GM12878 (cell line): ENCODE measurements at regions not wholly inside any gene's neighbourhood (a gene's known extent, or its start where the extent isn't known, plus 50 kb on each side); places are given as distances from the start of the nearest gene placed in this dataset.

ENCODE experiments used
- ATAC-seq: fragments of 200-7000 bp; cut with Tn5 transposase; 3 replicates; pipeline ENCODE4 v1.9.1; 2020; ENCODE audit warnings: mild to moderate bottlenecking, moderate library complexity
- BruUV-seq: library from RNA; stranded (reverse); fragments of 400-500 nt; replicated peaks from 2 replicates; lab custom pipeline; 2021; lab: Mats Ljungman, UMichigan
- CTCF ChIA-PET: fragments of 300-600 bp; sonication (Branson Sonifier 250); formaldehyde crosslinking; extraction: SDS; loops from one replicate; lab custom pipeline; 2021; ENCODE audit warnings: inconsistent platforms; lab: Yijun Ruan, JAX
- POLR2A ChIA-PET: fragments of 350-600 bp; formaldehyde crosslinking; extraction: SDS; loops from one replicate; lab custom pipeline; 2021; ENCODE audit warnings: inconsistent platforms; lab: Charles Lee
- RAD21 ChIA-PET: fragments of 300-600 bp; sonication (Branson Sonifier 250); formaldehyde crosslinking; loops from one replicate; lab custom pipeline; 2023; ENCODE audit warnings: antibody characterized with exemption; ENCODE audit not compliant: unreplicated experiment; lab: Charles Lee
- SMC1A ChIA-PET: fragments of 300-600 bp; sonication (Branson Sonifier 250); formaldehyde crosslinking; loops from one replicate; lab custom pipeline; 2023; ENCODE audit not compliant: unreplicated experiment, uncharacterized antibody; lab: Charles Lee
- DNase-seq: peaks from one replicate; pipeline ENCODE4 v3.0.0-alpha.2; 2011; ENCODE audit warnings: low read depth, low spot score
- FAIRE-seq: peaks from 3 replicates; lab custom pipeline; 2011; peaks lifted over from hg19 to GRCh38; lab: Jason Lieb, UNC
- H2AFZ ChIP-seq: 2 replicates; pipeline ENCODE4 v1.6.0; 2011; ENCODE audit warnings: low read depth, low read length, control low read depth; ENCODE audit not compliant: control insufficient read depth
- H3K27ac ChIP-seq: 2 replicates; pipeline ENCODE4 v1.5.1; 2011; ENCODE audit warnings: control low read depth; ENCODE audit not compliant: control insufficient read depth, insufficient read depth
- H3K27me3 ChIP-seq, 2 experiments: replicated peaks in 1 of 2; 2 replicates each; pipeline versions ENCODE4 v1.6.0 to v1.6.1; 2011; ENCODE audit warnings: low read length in 1 of 2; ENCODE audit not compliant: control insufficient read depth in 2 of 2, insufficient read depth in 2 of 2
- H3K36me3 ChIP-seq, 2 experiments: 2 replicates each; pipeline ENCODE4 v1.5.1; 2011; ENCODE audit warnings: low read length in 1 of 2; ENCODE audit not compliant: control insufficient read depth in 2 of 2, insufficient read depth in 2 of 2
- H3K4me1 ChIP-seq: 2 replicates; pipeline ENCODE4 v1.6.1; 2011; ENCODE audit warnings: mild to moderate bottlenecking, low read length, moderate library complexity, mixed read lengths; ENCODE audit not compliant: control insufficient read depth, insufficient read depth
- H3K4me2 ChIP-seq: 2 replicates; pipeline ENCODE4 v1.6.0; 2011; ENCODE audit warnings: control low read depth; ENCODE audit not compliant: control insufficient read depth, insufficient read depth
- H3K4me3 ChIP-seq: fragments of 200-600 bp; sonication (generic); 2 replicates; pipeline ENCODE4 v1.5.1; 2016
- H3K79me2 ChIP-seq: 2 replicates; pipeline ENCODE4 v1.6.0; 2011; ENCODE audit warnings: low read length; ENCODE audit not compliant: control insufficient read depth, insufficient read depth
- H3K9ac ChIP-seq: 2 replicates; pipeline ENCODE4 v1.8.0; 2011; ENCODE audit warnings: low read length, control low read depth, mixed read lengths; ENCODE audit not compliant: control insufficient read depth, insufficient read depth
- H3K9me3 ChIP-seq: replicated peaks from 3 replicates; pipeline ENCODE4 v1.5.1; 2011; ENCODE audit warnings: mild to moderate bottlenecking, low read length; ENCODE audit not compliant: control insufficient read depth, insufficient read depth
- H4K20me1 ChIP-seq: 2 replicates; pipeline ENCODE4 v1.6.0; 2011; ENCODE audit not compliant: control insufficient read depth, insufficient read depth
- BACH1 ChIP-seq: fragments of 450-650 bp; IDR thresholded peaks from 2 replicates; pipeline ENCODE4 v1.6.1; 2017; ENCODE audit warnings: mild to moderate bottlenecking, borderline replicate concordance
- CREB1 ChIP-seq: IDR thresholded peaks from 2 replicates; pipeline ENCODE4 v1.6.1; 2012; ENCODE audit warnings: low read depth, mild to moderate bottlenecking, inconsistent platforms
- EZH2 ChIP-seq: IDR thresholded peaks from 2 replicates; pipeline ENCODE4 v1.6.1; 2012; ENCODE audit warnings: low read depth, mild to moderate bottlenecking, control low read depth, inconsistent platforms, low read length, borderline replicate concordance; ENCODE audit not compliant: control insufficient read depth
- HDGF ChIP-seq: fragments of 450-650 bp; IDR thresholded peaks from 2 replicates; pipeline ENCODE4 v1.6.1; 2016; ENCODE audit warnings: antibody characterized with exemption
- NFXL1 ChIP-seq: fragments of 450-650 bp; IDR thresholded peaks from 2 replicates; pipeline ENCODE4 v1.6.1; 2017; ENCODE audit warnings: antibody characterized with exemption, mild to moderate bottlenecking, borderline replicate concordance
- RUNX3 ChIP-seq: IDR thresholded peaks from 2 replicates; pipeline ENCODE4 v1.6.1; 2012; ENCODE audit warnings: low read length, inconsistent platforms
- SREBF1 ChIP-seq: IDR thresholded peaks from 2 replicates; pipeline ENCODE4 v1.6.1; 2012; ENCODE audit warnings: mild to moderate bottlenecking, low read length
- SREBF2 ChIP-seq: IDR thresholded peaks from 2 replicates; pipeline ENCODE4 v1.6.1; 2012; ENCODE audit warnings: mild to moderate bottlenecking, low read length
- TCF3 ChIP-seq: IDR thresholded peaks from 2 replicates; pipeline ENCODE4 v1.6.1; 2012; ENCODE audit warnings: low read depth, mild to moderate bottlenecking, low read length, borderline replicate concordance; ENCODE audit not compliant: insufficient read depth
- ZNF24 ChIP-seq: fragments of 450-650 bp; IDR thresholded peaks from 2 replicates; pipeline ENCODE4 v1.6.1; 2017; ENCODE audit warnings: antibody characterized with exemption, mild to moderate bottlenecking
- ZNF687 ChIP-seq: fragments of 450-650 bp; IDR thresholded peaks from 2 replicates; pipeline ENCODE4 v1.6.1; 2017; ENCODE audit warnings: mild to moderate bottlenecking, moderate library complexity
- WGBS: methylation state at CpG from one replicate; pipeline ENCODE4 v1.1.6; 2016; ENCODE audit warnings: low lambda C conversion rate; ENCODE audit not compliant: insufficient replicate concordance, insufficient coverage; ENCODE audit errors: missing lambda C conversion rate; 5-methylcytosine and 5-hydroxymethylcytosine counted together
- in situ Hi-C: fragments of 300-500 bp; cut with MboI; formaldehyde crosslinking; loops from 9 replicates; pipeline ENCODE4 v1.14.3; 2018; ENCODE audit warnings: mixed read lengths
- intact Hi-C: fragments of 100-400 bp; cut with micrococcal nuclease; formaldehyde crosslinking; loops from one replicate; pipeline ENCODE4 v1.14.2; 2022; ENCODE audit not compliant: unreplicated experiment
- TF ChIP-seq, protein P1 (sequence below): fragments of 450-650 bp; conservative IDR thresholded peaks from 2 replicates; pipeline ENCODE4 v1.6.1; 2017; ENCODE audit warnings: mild to moderate bottlenecking, moderate library complexity

GRCh38 chr13:88862095-88862620 is 1191.0 kb downstream of the SLITRK5 start:
- no TSS peak for BruUV-seq
- ChIA-PET POLR2A (no interaction called here), RAD21 (no interaction called here), SMC1A (interaction anchor here (1.2 kb wide), 1 partner anchor 18 kb away, joined by 3 read pairs; no protein-coding TSS in a partner anchor), CTCF (interaction anchor here (0.6 to 1.2 kb wide), 3 partner anchors 46 to 308 kb away, joined by 3 to 4 read pairs (median 3); no protein-coding TSS in a partner anchor)
- 24% methylated on average over 2 of the region's 2 CpGs for WGBS
- H4K20me1 ChIP-seq = no peaks in the 10 kb centered on the region
- ATAC-seq = peak; percentile 29; the same call in 1 of the 3 replicates
- no peaks in the 10 kb centered on the region for H3K9me3 ChIP-seq
- no peak overlapping the region for H3K27ac ChIP-seq
- no peak overlapping the region for H2AFZ ChIP-seq
- no peak for DNase-seq
- in situ Hi-C loops = no loop called here
- no peaks in the 10 kb centered on the region for H3K79me2 ChIP-seq
- no peaks in the 10 kb centered on the region for H3K4me1 ChIP-seq
- H3K36me3 ChIP-seq = no peaks in the 10 kb centered on the region
- H3K4me3 ChIP-seq = no peak overlapping the region
- no peak overlapping the region for H3K9ac ChIP-seq
- no peak for FAIRE-seq
- no peaks in the 10 kb centered on the region for H3K27me3 ChIP-seq
- intact Hi-C loops = no loop called here
- TF ChIP-seq CREB1 (no peak), HDGF (no peak), TCF3 (no peak), BACH1 (no peak), ZNF687 (no peak), NFXL1 (no peak), EZH2 (no peak), SREBF2 (no peak), SREBF1 (no peak), ZNF24 (no peak), RUNX3 (no peak)
- TF ChIP-seq, protein P1, sequence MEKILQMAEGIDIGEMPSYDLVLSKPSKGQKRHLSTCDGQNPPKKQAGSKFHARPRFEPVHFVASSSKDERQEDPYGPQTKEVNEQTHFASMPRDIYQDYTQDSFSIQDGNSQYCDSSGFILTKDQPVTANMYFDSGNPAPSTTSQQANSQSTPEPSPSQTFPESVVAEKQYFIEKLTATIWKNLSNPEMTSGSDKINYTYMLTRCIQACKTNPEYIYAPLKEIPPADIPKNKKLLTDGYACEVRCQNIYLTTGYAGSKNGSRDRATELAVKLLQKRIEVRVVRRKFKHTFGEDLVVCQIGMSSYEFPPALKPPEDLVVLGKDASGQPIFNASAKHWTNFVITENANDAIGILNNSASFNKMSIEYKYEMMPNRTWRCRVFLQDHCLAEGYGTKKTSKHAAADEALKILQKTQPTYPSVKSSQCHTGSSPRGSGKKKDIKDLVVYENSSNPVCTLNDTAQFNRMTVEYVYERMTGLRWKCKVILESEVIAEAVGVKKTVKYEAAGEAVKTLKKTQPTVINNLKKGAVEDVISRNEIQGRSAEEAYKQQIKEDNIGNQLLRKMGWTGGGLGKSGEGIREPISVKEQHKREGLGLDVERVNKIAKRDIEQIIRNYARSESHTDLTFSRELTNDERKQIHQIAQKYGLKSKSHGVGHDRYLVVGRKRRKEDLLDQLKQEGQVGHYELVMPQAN = no peak
- H3K4me2 ChIP-seq = no peak overlapping the region
